Endothelial cell (in vitro differentiated cells): ENCODE measurements at regions not wholly inside any gene's neighbourhood (a gene's known extent, or its start where the extent isn't known, plus 50 kb on each side); places are given as distances from the start of the nearest gene placed in this dataset.

Experiments used
- DNase-seq: peaks from one replicate; pipeline ENCODE4 v3.0.0; 2021; ENCODE audit warnings: low spot score
- H3K27ac Mint-ChIP-seq: one replicate; pipeline ENCODE4 v1.8.0; 2021; ENCODE audit warnings: mixed read lengths, inconsistent platforms; ENCODE audit not compliant: unreplicated experiment
- H3K27me3 Mint-ChIP-seq: one replicate; pipeline ENCODE4 v1.8.0; 2021; ENCODE audit warnings: mild to moderate bottlenecking, moderate library complexity, mixed read lengths, inconsistent platforms; ENCODE audit not compliant: unreplicated experiment
- H3K36me3 Mint-ChIP-seq: one replicate; pipeline ENCODE4 v1.8.0; 2021; ENCODE audit warnings: mild to moderate bottlenecking, low read depth, mixed read lengths, inconsistent platforms; ENCODE audit not compliant: unreplicated experiment
- H3K4me1 Mint-ChIP-seq: one replicate; pipeline ENCODE4 v1.8.0; 2021; ENCODE audit warnings: mild to moderate bottlenecking, mixed read lengths, inconsistent platforms; ENCODE audit not compliant: unreplicated experiment
- H3K4me3 Mint-ChIP-seq: one replicate; pipeline ENCODE4 v1.8.0; 2021; ENCODE audit warnings: mild to moderate bottlenecking, mixed read lengths, inconsistent platforms; ENCODE audit not compliant: unreplicated experiment
- H3K9me3 Mint-ChIP-seq: one replicate; pipeline ENCODE4 v1.8.0; 2021; ENCODE audit warnings: mixed read lengths, inconsistent platforms; ENCODE audit not compliant: unreplicated experiment
- TF ChIP-seq, protein P1 (sequence below): fragments of 200-600 bp; sonication (generic); IDR thresholded peaks from one replicate; pipeline ENCODE4 v1.5.0; 2021; ENCODE audit warnings: antibody characterized with exemption; ENCODE audit not compliant: unreplicated experiment

GRCh38 chr9:117825609-117826347, 121.6 kb downstream of the TLR4 start:
- no peak overlapping the region for H3K4me3 Mint-ChIP-seq
- no peaks in the 10 kb centered on the region for H3K4me1 Mint-ChIP-seq
- H3K27me3 Mint-ChIP-seq = peaks cover 3% of the 10 kb centered on the region
- DNase-seq = no peak
- H3K36me3 Mint-ChIP-seq = no peaks in the 10 kb centered on the region
- TF ChIP-seq, protein P1, sequence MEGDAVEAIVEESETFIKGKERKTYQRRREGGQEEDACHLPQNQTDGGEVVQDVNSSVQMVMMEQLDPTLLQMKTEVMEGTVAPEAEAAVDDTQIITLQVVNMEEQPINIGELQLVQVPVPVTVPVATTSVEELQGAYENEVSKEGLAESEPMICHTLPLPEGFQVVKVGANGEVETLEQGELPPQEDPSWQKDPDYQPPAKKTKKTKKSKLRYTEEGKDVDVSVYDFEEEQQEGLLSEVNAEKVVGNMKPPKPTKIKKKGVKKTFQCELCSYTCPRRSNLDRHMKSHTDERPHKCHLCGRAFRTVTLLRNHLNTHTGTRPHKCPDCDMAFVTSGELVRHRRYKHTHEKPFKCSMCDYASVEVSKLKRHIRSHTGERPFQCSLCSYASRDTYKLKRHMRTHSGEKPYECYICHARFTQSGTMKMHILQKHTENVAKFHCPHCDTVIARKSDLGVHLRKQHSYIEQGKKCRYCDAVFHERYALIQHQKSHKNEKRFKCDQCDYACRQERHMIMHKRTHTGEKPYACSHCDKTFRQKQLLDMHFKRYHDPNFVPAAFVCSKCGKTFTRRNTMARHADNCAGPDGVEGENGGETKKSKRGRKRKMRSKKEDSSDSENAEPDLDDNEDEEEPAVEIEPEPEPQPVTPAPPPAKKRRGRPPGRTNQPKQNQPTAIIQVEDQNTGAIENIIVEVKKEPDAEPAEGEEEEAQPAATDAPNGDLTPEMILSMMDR = no peak
- H3K9me3 Mint-ChIP-seq = no peaks in the 10 kb centered on the region
- no peak overlapping the region for H3K27ac Mint-ChIP-seq

DNA sequence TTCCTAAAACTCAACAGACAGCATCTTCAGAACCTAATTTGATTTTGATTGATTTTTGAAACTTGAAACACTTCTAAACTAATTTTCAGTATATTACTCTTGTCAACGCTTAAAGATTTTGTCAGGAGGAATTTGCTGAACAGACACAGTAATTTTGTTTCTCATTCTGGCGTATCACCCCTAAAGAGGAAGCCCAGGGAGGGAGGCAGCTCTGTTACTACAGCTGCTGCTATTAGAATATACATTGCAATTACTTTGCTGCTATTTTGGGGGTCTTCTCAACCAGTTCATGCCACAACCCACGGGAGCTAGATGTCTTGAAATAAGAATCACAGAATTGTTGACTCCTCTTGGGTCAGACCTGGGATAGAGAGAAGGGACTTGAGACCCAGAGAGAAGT, 122.6 kb downstream of the TLR4 start:
- TF ChIP-seq, protein P1 = no peak
- H3K4me3 Mint-ChIP-seq = no peak overlapping the region
- no peaks in the 10 kb centered on the region for H3K4me1 Mint-ChIP-seq
- no peaks in the 10 kb centered on the region for H3K36me3 Mint-ChIP-seq
- H3K27ac Mint-ChIP-seq = no peak overlapping the region
- no peak for DNase-seq
- peaks cover 3% of the 10 kb centered on the region for H3K27me3 Mint-ChIP-seq
- H3K9me3 Mint-ChIP-seq = no peaks in the 10 kb centered on the region

DNA sequence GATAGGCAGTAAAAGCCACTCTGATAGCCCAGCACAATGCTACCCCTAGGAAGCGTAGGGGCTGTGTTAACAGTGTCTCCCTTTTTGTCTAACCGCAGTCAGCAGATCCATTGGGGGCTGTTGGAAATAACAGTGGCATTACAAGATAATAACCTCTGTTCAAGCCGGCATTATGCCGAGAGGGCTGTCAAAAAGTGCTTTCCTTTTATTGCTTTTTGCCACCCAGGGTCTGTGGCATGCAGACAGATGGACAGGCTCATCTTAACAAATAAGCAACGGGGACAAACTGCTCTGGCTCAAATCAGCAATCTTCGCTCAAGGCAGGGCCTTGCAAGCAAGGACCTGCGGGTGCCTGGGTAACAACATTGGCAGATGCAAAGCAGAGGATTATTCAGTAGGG, 123.3 kb downstream of the TLR4 start:
- H3K27ac Mint-ChIP-seq = no peak overlapping the region
- no peak for DNase-seq
- no peak overlapping the region for H3K4me3 Mint-ChIP-seq
- peaks cover 3% of the 10 kb centered on the region for H3K27me3 Mint-ChIP-seq
- peaks cover 5% of the 10 kb centered on the region for H3K4me1 Mint-ChIP-seq
- TF ChIP-seq, protein P1 = no peak
- no peaks in the 10 kb centered on the region for H3K9me3 Mint-ChIP-seq
- no peaks in the 10 kb centered on the region for H3K36me3 Mint-ChIP-seq

GRCh38 chr9:117828466-117828865, 124.3 kb downstream of the TLR4 start:
- peaks cover 3% of the 10 kb centered on the region for H3K27me3 Mint-ChIP-seq
- H3K9me3 Mint-ChIP-seq = no peaks in the 10 kb centered on the region

DNA sequence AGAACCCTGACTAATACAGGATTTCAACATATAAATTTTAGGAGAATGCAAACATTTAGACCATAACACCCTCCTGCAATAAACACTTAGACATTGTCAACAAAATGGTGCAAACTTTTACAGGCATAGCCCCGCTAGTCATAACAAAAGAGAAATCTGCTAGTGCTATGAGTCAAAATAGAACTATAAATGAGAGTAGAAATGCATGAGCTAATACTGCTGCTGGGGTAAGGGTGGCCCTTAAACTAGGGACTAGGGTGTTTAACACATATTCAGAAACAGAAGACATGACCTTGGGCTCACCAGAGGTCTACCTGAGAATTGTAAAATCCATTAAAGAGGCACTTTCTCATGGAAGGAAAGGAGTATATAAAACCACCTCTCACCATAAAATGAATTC, 131.6 kb downstream of the TLR4 start:
- DNase-seq = no peak
- Mint-ChIP-seq H3K27ac (no peak overlapping the region), H3K4me1 (peaks cover 11% of the 10 kb centered on the region), H3K4me3 (no peak overlapping the region), H3K27me3 (no peaks in the 10 kb centered on the region), H3K9me3 (no peaks in the 10 kb centered on the region), H3K36me3 (no peaks in the 10 kb centered on the region)
- TF ChIP-seq, protein P1 = no peak

More at GRCh38 chr9:117828466-117828865, 124.3 kb downstream of the TLR4 start:
- no peak for DNase-seq
- TF ChIP-seq, protein P1 = no peak
- H3K27ac Mint-ChIP-seq = no peak overlapping the region
- no peaks in the 10 kb centered on the region for H3K36me3 Mint-ChIP-seq
- no peak overlapping the region for H3K4me3 Mint-ChIP-seq
- H3K4me1 Mint-ChIP-seq = peaks cover 11% of the 10 kb centered on the region
